IMR-90 (cell line): ENCODE measurements at regions not wholly inside any gene's neighbourhood (a gene's known extent, or its start where the extent isn't known, plus 50 kb on each side); places are given as distances from the start of the nearest gene placed in this dataset.

Experiments
- ATAC-seq: fragments of 200-7000 bp; cut with Tn5 transposase; 2 replicates; pipeline ENCODE4 v1.9.1; 2020; ENCODE audit warnings: low read depth, mild to moderate bottlenecking, moderate library complexity
- BruUV-seq: library from RNA; stranded (reverse); fragments of 400-500 nt; replicated peaks from 2 replicates; lab custom pipeline; 2021; lab: Mats Ljungman, UMichigan
- CTCF ChIA-PET: fragments of 300-600 bp; formaldehyde crosslinking; extraction: SDS; loops from one replicate; lab custom pipeline; 2021; ENCODE audit warnings: antibody characterized with exemption; lab: Yijun Ruan, JAX
- POLR2A ChIA-PET: fragments of 300-600 bp; sonication (Branson Sonifier 250); formaldehyde crosslinking; loops from one replicate; lab custom pipeline; 2022; ENCODE audit warnings: antibody characterized with exemption; ENCODE audit not compliant: unreplicated experiment; lab: Charles Lee
- DNase-seq: peaks from one replicate; pipeline ENCODE4 v3.0.0; 2013
- H2AFZ ChIP-seq: replicated peaks from 2 replicates; pipeline ENCODE3; 2013; ENCODE audit warnings: low read length, mild to moderate bottlenecking; ENCODE audit not compliant: poor library complexity
- H2AK5ac ChIP-seq: 2 replicates; pipeline ENCODE4 v1.6.1; 2013; ENCODE audit warnings: low read depth, low read length, inconsistent platforms
- H2AK9ac ChIP-seq: replicated peaks from 2 replicates; pipeline ENCODE3; 2013; ENCODE audit warnings: mild to moderate bottlenecking, low read depth, low read length, moderate library complexity; ENCODE audit not compliant: poor library complexity
- H2BK120ac ChIP-seq: 2 replicates; pipeline ENCODE4 v1.6.1; 2013; ENCODE audit warnings: low read depth, low read length, inconsistent platforms
- H2BK15ac ChIP-seq: 3 replicates; pipeline ENCODE4 v1.6.1; 2013; ENCODE audit warnings: low read depth, low read length, inconsistent platforms
- H2BK20ac ChIP-seq: 2 replicates; pipeline ENCODE4 v1.6.1; 2013; ENCODE audit warnings: low read depth, mild to moderate bottlenecking, inconsistent platforms, low read length, moderate library complexity
- H2BK5ac ChIP-seq: 2 replicates; pipeline ENCODE4 v1.6.1; 2013; ENCODE audit warnings: mild to moderate bottlenecking, low read depth, low read length, inconsistent platforms; ENCODE audit not compliant: poor library complexity, severe bottlenecking
- H3K14ac ChIP-seq: replicated peaks from 2 replicates; pipeline ENCODE4 v1.6.1; 2013; ENCODE audit warnings: low read depth, low read length, inconsistent platforms
- H3K18ac ChIP-seq: 2 replicates; pipeline ENCODE4 v1.6.1; 2013; ENCODE audit warnings: low read depth, low read length, control low read depth
- H3K23ac ChIP-seq: 2 replicates; pipeline ENCODE4 v1.6.1; 2013; ENCODE audit warnings: low read depth, low read length, inconsistent platforms
- H3K27ac ChIP-seq: 2 replicates; pipeline ENCODE4 v1.5.1; 2013; ENCODE audit warnings: mild to moderate bottlenecking, control low read depth, low read length; ENCODE audit not compliant: insufficient read depth
- H3K27me3 ChIP-seq: 2 replicates; pipeline ENCODE4 v1.6.1; 2013; ENCODE audit warnings: low read length; ENCODE audit not compliant: control insufficient read depth, insufficient read depth
- H3K36me3 ChIP-seq: 2 replicates; pipeline ENCODE4 v1.6.1; 2013; ENCODE audit warnings: low read length, mixed read lengths; ENCODE audit not compliant: control insufficient read depth, insufficient read depth
- H3K4ac ChIP-seq: 2 replicates; pipeline ENCODE4 v1.6.1; 2013; ENCODE audit warnings: low read depth, low read length, inconsistent platforms
- H3K4me1 ChIP-seq: 2 replicates; pipeline ENCODE4 v1.6.1; 2013; ENCODE audit warnings: low read length, mixed read lengths; ENCODE audit not compliant: control insufficient read depth, insufficient read depth
- H3K4me2 ChIP-seq: 2 replicates; pipeline ENCODE4 v1.6.1; 2013; ENCODE audit warnings: low read depth, mild to moderate bottlenecking, control low read depth, low read length, moderate library complexity
- H3K4me3 ChIP-seq: 2 replicates; pipeline ENCODE4 v1.5.1; 2013; ENCODE audit warnings: low read depth, mild to moderate bottlenecking, control low read depth, low read length, moderate library complexity; ENCODE audit not compliant: insufficient read depth
- H3K56ac ChIP-seq: 2 replicates; pipeline ENCODE4 v1.6.1; 2013; ENCODE audit warnings: low read length, inconsistent platforms; ENCODE audit not compliant: insufficient read depth; ENCODE audit errors: extremely low read depth
- H3K79me1 ChIP-seq, 2 experiments: 2 replicates each; pipeline ENCODE4 v1.6.1; 2013; ENCODE audit warnings: low read length in 2 of 2, inconsistent platforms in 1 of 2, low read depth in 1 of 2
- H3K9ac ChIP-seq: 2 replicates; pipeline ENCODE4 v1.6.1; 2013; ENCODE audit warnings: low read depth, low read length, control low read depth
- H3K9me1 ChIP-seq: 2 replicates; pipeline ENCODE4 v1.6.1; 2013; ENCODE audit warnings: low read length, inconsistent platforms; ENCODE audit not compliant: insufficient read depth
- H3K9me3 ChIP-seq: 2 replicates; pipeline ENCODE4 v1.6.1; 2013; ENCODE audit warnings: low read length; ENCODE audit not compliant: control insufficient read depth, insufficient read depth
- H4K20me1 ChIP-seq: 2 replicates; pipeline ENCODE4 v1.6.1; 2013; ENCODE audit warnings: low read length, inconsistent platforms; ENCODE audit not compliant: insufficient read depth
- H4K5ac ChIP-seq: 2 replicates; pipeline ENCODE4 v1.6.1; 2013; ENCODE audit warnings: mild to moderate bottlenecking, low read depth, low read length, control low read depth
- H4K8ac ChIP-seq, 2 experiments: 2 replicates each; pipeline ENCODE4 v1.6.1; 2013; ENCODE audit warnings: low read depth in 2 of 2, low read length in 2 of 2, control low read depth in 1 of 2, inconsistent platforms in 1 of 2
- H4K91ac ChIP-seq: 2 replicates; pipeline ENCODE4 v1.6.1; 2013; ENCODE audit warnings: low read depth, low read length, inconsistent platforms; ENCODE audit not compliant: insufficient read depth
- BHLHE40 ChIP-seq: fragments of 150-350 bp; IDR thresholded peaks from 2 replicates; pipeline ENCODE4 v1.6.1; 2016; ENCODE audit warnings: mild to moderate bottlenecking, low read depth, low read length
- CEBPB ChIP-seq: IDR thresholded peaks from 2 replicates; pipeline ENCODE4 v1.6.1; 2012; ENCODE audit warnings: low read depth, low read length, improper control_type of control experiment
- CHD1 ChIP-seq: IDR thresholded peaks from 2 replicates; pipeline ENCODE4 v1.6.1; 2012; ENCODE audit warnings: low read depth, low read length, improper control_type of control experiment
- CTCF ChIP-seq: conservative IDR thresholded peaks from 2 replicates; pipeline ENCODE4 v1.5.1; 2012; ENCODE audit warnings: mild to moderate bottlenecking, low read depth, low read length, improper control_type of control experiment
- FOS ChIP-seq: fragments of 150-350 bp; IDR thresholded peaks from 2 replicates; pipeline ENCODE4 v1.6.1; 2016; ENCODE audit warnings: low read depth, low read length
- MAFK ChIP-seq: IDR thresholded peaks from 2 replicates; pipeline ENCODE4 v1.6.1; 2012; ENCODE audit warnings: low read depth, low read length, improper control_type of control experiment
- NFE2L2 ChIP-seq: fragments of 150-350 bp; IDR thresholded peaks from 2 replicates; pipeline ENCODE4 v1.6.1; 2016; ENCODE audit warnings: low read depth, mild to moderate bottlenecking, low read length
- RAD21 ChIP-seq: IDR thresholded peaks from 2 replicates; pipeline ENCODE4 v1.6.1; 2012; ENCODE audit warnings: low read length, improper control_type of control experiment
- RCOR1 ChIP-seq: IDR thresholded peaks from 2 replicates; pipeline ENCODE4 v1.6.1; 2012; ENCODE audit warnings: mild to moderate bottlenecking, low read length, improper control_type of control experiment; ENCODE audit not compliant: insufficient replicate concordance
- SMC3 ChIP-seq: fragments of 150-350 bp; IDR thresholded peaks from 2 replicates; pipeline ENCODE4 v1.6.1; 2016; ENCODE audit warnings: low read depth, mild to moderate bottlenecking, antibody characterized with exemption, low read length, moderate library complexity
- WGBS, 2 experiments: methylation state at CpG; one replicate each; pipeline versions ENCODE4 v1.1.5 to v1.1.7; 2013; ENCODE audit warnings: missing lambda C conversion rate in 2 of 2; ENCODE audit not compliant: insufficient read length in 1 of 2; ENCODE audit errors: extremely low coverage in 2 of 2; 5-methylcytosine and 5-hydroxymethylcytosine counted together
- dilution Hi-C: fragments of 300-500 bp; cut with HindIII; formaldehyde crosslinking; loops from one replicate; pipeline ENCODE4 v1.14.3; 2018; ENCODE audit warnings: low sequenced_read_pairs; ENCODE audit not compliant: unreplicated experiment
- in situ Hi-C: fragments of 300-500 bp; cut with MboI; formaldehyde crosslinking; loops from 3 replicates; pipeline ENCODE4 v1.14.3; 2019; ENCODE audit warnings: low sequenced_read_pairs, inconsistent platforms, mixed read lengths
- intact Hi-C: fragments of 100-400 bp; cut with micrococcal nuclease; formaldehyde crosslinking; loops from 2 replicates; pipeline ENCODE4 v1.10.0; 2022

GRCh38 chr12:87349681-87350080, 679.5 kb downstream of the C12orf50 start:
- intact Hi-C loops, result no loop called here
- DNase-seq (no peak), ATAC-seq (no peak)

More at GRCh38 chr12:87349681-87350080, 679.5 kb downstream of the C12orf50 start:
- H2AK9ac ChIP-seq, result no peak overlapping the region
- H4K91ac ChIP-seq, result no peak overlapping the region
- no peak overlapping the region for H3K18ac ChIP-seq
- no peak overlapping the region for H3K4me3 ChIP-seq
- no peak overlapping the region for H4K8ac ChIP-seq
- in situ Hi-C loops, result no loop called here
- H3K27me3 ChIP-seq, result no peaks in the 10 kb centered on the region
- TF ChIP-seq CEBPB (no peak), RCOR1 (no peak), MAFK (no peak), NFE2L2 (no peak), RAD21 (no peak), BHLHE40 (no peak), CHD1 (no peak), FOS (no peak), CTCF (no peak), SMC3 (no peak)
- H2BK20ac ChIP-seq, result no peak overlapping the region
- no peaks in the 10 kb centered on the region for H3K4me1 ChIP-seq
- no peak overlapping the region for H3K4ac ChIP-seq
- no peaks in the 10 kb centered on the region for H3K9me3 ChIP-seq
- CTCF ChIA-PET, result no interaction called here
- no peak overlapping the region for H3K9ac ChIP-seq
- dilution Hi-C loops, result no loop called here
- no peak overlapping the region for H3K23ac ChIP-seq
- H2BK120ac ChIP-seq, result no peak overlapping the region
- no peak overlapping the region for H2AFZ ChIP-seq
- no peak overlapping the region for H3K27ac ChIP-seq
- no peak overlapping the region for H2BK15ac ChIP-seq
- no CpG with 5 or more reads among the region's 3 CpGs for WGBS, 2 experiments
- H4K5ac ChIP-seq, result no peak overlapping the region
- POLR2A ChIA-PET, result no interaction called here
- no peaks in the 10 kb centered on the region for H4K20me1 ChIP-seq
- H2AK5ac ChIP-seq, result no peak overlapping the region
- H3K79me1 ChIP-seq, result no peaks in the 10 kb centered on the region
- no peak overlapping the region for H3K4me2 ChIP-seq
- H3K36me3 ChIP-seq, result no peaks in the 10 kb centered on the region
- BruUV-seq, result no TSS peak
- no peak overlapping the region for H2BK5ac ChIP-seq
- no peak overlapping the region for H3K14ac ChIP-seq
- H3K9me1 ChIP-seq, result no peaks in the 10 kb centered on the region
- no peak overlapping the region for H3K56ac ChIP-seq
